Tibial nerve (tissue), 4 donors: ENCODE measurements at regions not wholly inside any gene's neighbourhood (a gene's known extent, or its start where the extent isn't known, plus 50 kb on each side); places are given as distances from the start of the nearest gene placed in this dataset.

Source experiments
- DNase-seq, 2 donors: peaks; one replicate each; pipeline ENCODE4 v3.0.0-alpha.2; 2019; ENCODE audit warnings: low spot score in 2 of 2
- H3K27ac ChIP-seq, 4 donors: fragments of 200-600 bp; sonication (generic) in 3 of 4; one replicate each; pipeline ENCODE4 v1.5.1; 2017 to 2019; ENCODE audit warnings: mild to moderate bottlenecking in 1 of 4
- H3K27me3 ChIP-seq, 2 donors: fragments of 200-600 bp; sonication (generic) in 1 of 2; one replicate each; pipeline versions ENCODE4 v1.5.1 to v1.6.0; 2017 to 2019
- H3K36me3 ChIP-seq, 3 donors: fragments of 200-600 bp; sonication (generic); one replicate each; pipeline ENCODE4 v1.5.1; 2018 to 2019
- H3K4me1 ChIP-seq, 4 donors: fragments of 200-600 bp; sonication (generic) in 3 of 4; one replicate each; pipeline ENCODE4 v1.5.1; 2017 to 2019
- H3K4me3 ChIP-seq, 4 donors: fragments of 200-600 bp; sonication (generic) in 3 of 4; one replicate each; pipeline ENCODE4 v1.5.1; 2017 to 2019; ENCODE audit warnings: mild to moderate bottlenecking in 1 of 4, moderate library complexity in 1 of 4
- H3K9me3 ChIP-seq, 4 donors: fragments of 200-600 bp; sonication (generic) in 3 of 4; one replicate each; pipeline ENCODE4 v1.5.1; 2017 to 2019
- CTCF ChIP-seq, 5 experiments: fragments of 200-600 bp in 3 of 5; fragments of 450-650 bp in 2 of 5; sonication (generic) in 3 of 5; IDR thresholded peaks; one replicate each; pipeline ENCODE4 v1.5.1; 2016 to 2019; ENCODE audit warnings: antibody characterized with exemption in 5 of 5, mild to moderate bottlenecking in 3 of 5, moderate library complexity in 2 of 5
- EP300 ChIP-seq, 2 donors: sonication (generic); formaldehyde crosslinking; IDR thresholded peaks; one replicate each; pipeline ENCODE4 v1.6.1; 2017; ENCODE audit warnings: antibody characterized with exemption in 2 of 2, mild to moderate bottlenecking in 1 of 2
- POLR2A ChIP-seq, 2 donors: fragments of 450-650 bp; IDR thresholded peaks; one replicate each; pipeline ENCODE4 v1.6.1; 2017; ENCODE audit warnings: antibody characterized with exemption in 2 of 2, mild to moderate bottlenecking in 2 of 2, moderate library complexity in 2 of 2
- WGBS, 2 donors: methylation state at CpG; one replicate each; pipeline ENCODE4 v1.1.5; 2018; 5-methylcytosine and 5-hydroxymethylcytosine counted together

- no peak for DNase-seq
- TF ChIP-seq EP300 (IDR thresholded peaks at IDR 0.05) = no peak
- TF ChIP-seq CTCF (IDR thresholded peaks at IDR 0.05) = no peak
- no peak for TF ChIP-seq POLR2A (IDR thresholded peaks at IDR 0.05)
- Histone ChIP-seq H3K27me3 (no peaks in the 10 kb centered on the region), H3K36me3 (no peaks in the 10 kb centered on the region), H3K4me1 (peaks cover 0 to 18% (median 5%) of the 10 kb centered on the region in 4 donors), H3K9me3 (no peaks in the 10 kb centered on the region), H3K4me3 (no peak overlapping the region), H3K27ac (no peak overlapping the region)
- WGBS, 2 donors = 96 to 98% methylated on average over 2 of the region's 2 CpGs
Observed at GRCh38 chr2:133636287-133636686, 68.0 kb upstream of the NCKAP5 start.

DNA sequence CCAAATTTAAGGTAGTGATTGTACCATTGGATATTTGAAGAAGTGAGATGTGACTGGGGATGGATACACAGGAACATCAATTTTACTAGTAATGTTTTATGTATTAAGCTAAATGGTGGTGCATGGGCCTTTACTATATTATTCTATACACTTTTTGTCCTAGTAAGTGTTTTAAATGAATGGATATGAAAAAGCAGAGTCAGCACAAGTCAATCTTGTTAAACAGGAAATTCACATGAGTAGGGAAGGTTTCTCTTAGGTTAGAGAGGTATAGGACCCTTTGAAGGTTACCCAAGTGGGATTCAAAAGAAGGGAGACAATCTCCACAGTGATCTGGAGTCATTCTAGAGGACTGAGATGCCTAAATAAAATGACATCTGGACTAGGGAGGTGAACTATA is 71.8 kb upstream of the NCKAP5 start:
- no peaks in the 10 kb centered on the region for H3K36me3 ChIP-seq
- H3K27me3 ChIP-seq = no peaks in the 10 kb centered on the region
- H3K9me3 ChIP-seq = no peaks in the 10 kb centered on the region
- DNase-seq = no peak
- H3K4me3 ChIP-seq = no peak overlapping the region
- H3K27ac ChIP-seq = no peak overlapping the region
- TF ChIP-seq POLR2A (IDR thresholded peaks at IDR 0.05) (no peak), EP300 (IDR thresholded peaks at IDR 0.05) (no peak), CTCF (IDR thresholded peaks at IDR 0.05) (no peak)
- peaks cover 0 to 24% (median 0%) of the 10 kb centered on the region in 4 donors for H3K4me1 ChIP-seq

DNA sequence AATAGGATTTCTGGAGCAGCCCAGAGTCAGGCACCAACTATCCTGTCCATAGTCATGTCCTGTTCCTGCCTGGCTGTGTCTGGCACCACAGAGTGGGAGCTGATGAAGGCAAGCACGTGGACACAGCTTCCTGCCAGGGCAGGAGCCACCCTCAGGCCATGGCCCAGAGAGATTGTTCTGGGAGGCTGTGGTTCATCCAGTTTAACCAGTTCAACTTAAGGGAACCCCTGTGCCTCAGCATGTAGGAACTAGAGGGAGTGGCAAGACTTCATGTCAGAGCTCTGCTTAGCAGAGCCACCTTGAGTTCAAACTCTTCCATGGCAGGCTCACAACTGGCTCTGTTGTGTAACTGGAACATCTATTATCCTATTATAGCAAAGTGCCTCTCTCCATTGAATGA is 73.2 kb upstream of the NCKAP5 start:
- H3K4me1 ChIP-seq = peaks cover 0 to 20% (median 0%) of the 10 kb centered on the region in 4 donors
- WGBS, 2 donors = 36 to 38% methylated on average over 1 of the region's 1 CpG
- H3K4me3 ChIP-seq = no peak overlapping the region
- H3K27ac ChIP-seq = peak overlapping the region in 1 of 4 donors; percentile 57
- DNase-seq = no peak
- no peaks in the 10 kb centered on the region for H3K36me3 ChIP-seq
- TF ChIP-seq POLR2A (IDR thresholded peaks at IDR 0.05) (no peak), CTCF (IDR thresholded peaks at IDR 0.05) (no peak), EP300 (IDR thresholded peaks at IDR 0.05) (no peak)
- H3K27me3 ChIP-seq = no peaks in the 10 kb centered on the region
- H3K9me3 ChIP-seq = no peaks in the 10 kb centered on the region

DNA sequence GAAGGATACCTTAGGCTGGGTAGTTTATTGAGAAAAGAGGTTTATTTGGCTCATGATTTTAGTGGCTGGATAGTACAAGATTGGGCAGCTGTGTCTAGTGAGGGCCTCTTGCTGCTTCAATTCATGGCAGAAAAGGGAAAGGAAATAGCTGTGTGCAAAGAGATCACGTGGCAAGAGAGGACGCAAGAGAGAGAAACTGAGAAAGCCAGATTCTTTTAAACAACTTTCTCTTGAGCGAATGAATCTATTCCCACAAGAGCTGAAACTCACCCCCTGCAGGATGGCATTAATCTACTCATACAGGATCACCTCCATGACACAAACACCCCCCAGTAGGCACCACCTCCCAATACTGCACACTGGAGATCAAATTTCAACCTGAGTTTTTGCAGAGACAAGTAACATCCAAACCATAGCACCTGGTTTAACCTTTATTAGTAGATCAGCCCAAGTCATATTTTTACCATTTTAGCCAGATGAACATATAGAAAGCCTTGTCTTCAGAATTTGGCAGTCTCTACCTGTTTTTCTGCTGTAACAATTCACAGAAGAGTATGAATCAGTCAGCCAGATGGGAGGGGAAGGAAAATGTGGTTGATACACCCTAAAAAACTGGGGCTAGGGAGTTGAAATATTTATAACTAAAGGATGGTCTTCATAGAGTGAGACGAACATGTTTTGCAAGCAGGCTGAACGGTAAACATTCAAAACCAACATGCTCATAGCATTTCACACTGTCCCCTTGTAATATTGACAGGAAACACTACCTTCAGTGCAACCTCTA is 73.9 kb upstream of the NCKAP5 start:
- Histone ChIP-seq H3K27ac (peak overlapping the region in 2 of 4 donors; percentile 38 to 57), H3K27me3 (no peaks in the 10 kb centered on the region), H3K36me3 (no peaks in the 10 kb centered on the region), H3K4me1 (peaks cover 0 to 20% (median 0%) of the 10 kb centered on the region in 4 donors), H3K9me3 (no peaks in the 10 kb centered on the region), H3K4me3 (no peak overlapping the region)
- no peak for TF ChIP-seq POLR2A (IDR thresholded peaks at IDR 0.05)
- TF ChIP-seq EP300 (IDR thresholded peaks at IDR 0.05) = no peak
- TF ChIP-seq CTCF (IDR thresholded peaks at IDR 0.05) = no peak
- DNase-seq = no peak
- 48 to 52% methylated on average over 5 of the region's 5 CpGs for WGBS, 2 donors

- Histone ChIP-seq H3K4me3 (no peak overlapping the region), H3K36me3 (no peaks in the 10 kb centered on the region), H3K4me1 (peaks cover 0 to 20% (median 0%) of the 10 kb centered on the region in 4 donors), H3K27ac (peak overlapping the region in 2 of 4 donors; percentile 38 to 57), H3K9me3 (no peaks in the 10 kb centered on the region), H3K27me3 (no peaks in the 10 kb centered on the region)
- TF ChIP-seq EP300 (IDR thresholded peaks at IDR 0.05) (peak in 1 of 2 donors; percentile 37), CTCF (IDR thresholded peaks at IDR 0.05) (no peak), POLR2A (IDR thresholded peaks at IDR 0.05) (no peak)
- no peak for DNase-seq
Observed at GRCh38 chr2:133642791-133643191, 74.5 kb upstream of the NCKAP5 start.
